ENCODE measurements at regions not wholly inside any gene's neighbourhood (a gene's known extent, or its start where the extent isn't known, plus 50 kb on each side); places are given as distances from the start of the nearest gene placed in this dataset.
A peak's percentile ranks its signal among the peaks of the same experiment; 100 is the strongest.
"Not testable (repeated sequence)": the region's sequence is repeated elsewhere in the genome, so short reads cannot be mapped to it uniquely, and the experiment has no call there.

GRCh38 chr20:25932806-25933205 lies 236.2 kb upstream of the ZNF337 start:
- not testable (repeated sequence) for H3K4me3 Mint-ChIP-seq; H3K4me1 Mint-ChIP-seq (ENCODE audit: low read depth); H3K27me3 Mint-ChIP-seq; H3K9me3 Mint-ChIP-seq (ENCODE audit: low read depth); H3K36me3 Mint-ChIP-seq
- H3K27ac Mint-ChIP-seq, result peak overlapping the region; percentile 34

GRCh38 chr20:25932170-25932569 lies 235.5 kb upstream of the ZNF337 start:
- H3K4me1 Mint-ChIP-seq (ENCODE audit: low read depth); H3K9me3 Mint-ChIP-seq (ENCODE audit: low read depth); H3K27me3 Mint-ChIP-seq; H3K27ac Mint-ChIP-seq; H3K4me3 Mint-ChIP-seq; H3K36me3 Mint-ChIP-seq: not testable (repeated sequence)

DNA sequence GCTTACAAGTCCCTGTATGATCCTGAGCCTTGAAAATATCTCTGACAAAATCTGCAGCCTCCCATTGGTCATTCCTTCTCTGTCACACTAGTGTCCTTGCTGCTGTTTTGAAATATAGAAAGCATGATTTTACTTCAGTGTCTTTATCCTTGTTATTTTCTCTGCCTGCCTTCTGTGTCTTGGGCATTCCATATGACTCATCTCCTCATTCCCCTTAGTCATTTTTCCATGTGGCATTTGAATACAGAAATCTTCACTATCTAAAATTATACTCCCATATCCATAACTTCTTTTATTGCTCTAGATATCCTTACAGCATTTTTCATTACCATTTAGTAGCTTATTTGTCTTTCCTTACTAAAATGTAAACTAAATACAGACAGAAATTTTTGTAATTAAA lies 205.7 kb upstream of the ZNF337 start:
- not testable (repeated sequence) for H3K4me1 Mint-ChIP-seq (ENCODE audit: low read depth); H3K36me3 Mint-ChIP-seq; H3K9me3 Mint-ChIP-seq (ENCODE audit: low read depth); H3K27ac Mint-ChIP-seq; H3K4me3 Mint-ChIP-seq; H3K27me3 Mint-ChIP-seq

GRCh38 chr20:25898663-25899062 lies 202.0 kb upstream of the ZNF337 start:
- H3K27ac Mint-ChIP-seq; H3K4me3 Mint-ChIP-seq; H3K4me1 Mint-ChIP-seq (ENCODE audit: low read depth); H3K27me3 Mint-ChIP-seq; H3K9me3 Mint-ChIP-seq (ENCODE audit: low read depth); H3K36me3 Mint-ChIP-seq: not testable (repeated sequence)

DNA sequence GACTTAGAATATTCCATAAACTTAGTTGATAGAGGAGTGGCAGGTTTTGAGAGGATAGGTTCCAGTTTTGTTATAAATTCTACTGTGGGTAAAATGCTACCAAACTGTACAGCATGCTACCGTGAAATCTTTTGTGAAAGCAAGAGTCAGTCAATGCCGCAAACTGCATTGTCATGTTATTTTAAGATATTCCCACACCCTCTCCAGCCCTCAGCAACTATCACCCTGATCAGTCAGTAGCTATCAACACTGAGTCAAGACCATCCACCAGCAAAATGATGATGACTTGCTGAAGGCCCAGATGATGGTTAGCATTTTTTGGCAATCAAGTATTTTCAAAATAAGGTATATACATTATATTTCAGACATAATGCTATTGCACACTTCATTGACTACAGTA lies 182.4 kb upstream of the ZNF337 start:
- H3K9me3 Mint-ChIP-seq (ENCODE audit: low read depth); H3K36me3 Mint-ChIP-seq; H3K27ac Mint-ChIP-seq; H3K4me3 Mint-ChIP-seq; H3K27me3 Mint-ChIP-seq; H3K4me1 Mint-ChIP-seq (ENCODE audit: low read depth): not testable (repeated sequence)

- H3K36me3 Mint-ChIP-seq; H3K9me3 Mint-ChIP-seq (ENCODE audit: low read depth); H3K27ac Mint-ChIP-seq: not testable (repeated sequence)
- H3K4me1 Mint-ChIP-seq (ENCODE audit: low read depth), result peaks cover 33% of the 10 kb centered on the region
- H3K4me3 Mint-ChIP-seq, result peak overlapping the region; percentile 76
- H3K27me3 Mint-ChIP-seq, result peaks cover 17% of the 10 kb centered on the region
These were observed 172.0 kb upstream of the ZNF337 start for GRCh38 chr20:25868650-25868979.

DNA sequence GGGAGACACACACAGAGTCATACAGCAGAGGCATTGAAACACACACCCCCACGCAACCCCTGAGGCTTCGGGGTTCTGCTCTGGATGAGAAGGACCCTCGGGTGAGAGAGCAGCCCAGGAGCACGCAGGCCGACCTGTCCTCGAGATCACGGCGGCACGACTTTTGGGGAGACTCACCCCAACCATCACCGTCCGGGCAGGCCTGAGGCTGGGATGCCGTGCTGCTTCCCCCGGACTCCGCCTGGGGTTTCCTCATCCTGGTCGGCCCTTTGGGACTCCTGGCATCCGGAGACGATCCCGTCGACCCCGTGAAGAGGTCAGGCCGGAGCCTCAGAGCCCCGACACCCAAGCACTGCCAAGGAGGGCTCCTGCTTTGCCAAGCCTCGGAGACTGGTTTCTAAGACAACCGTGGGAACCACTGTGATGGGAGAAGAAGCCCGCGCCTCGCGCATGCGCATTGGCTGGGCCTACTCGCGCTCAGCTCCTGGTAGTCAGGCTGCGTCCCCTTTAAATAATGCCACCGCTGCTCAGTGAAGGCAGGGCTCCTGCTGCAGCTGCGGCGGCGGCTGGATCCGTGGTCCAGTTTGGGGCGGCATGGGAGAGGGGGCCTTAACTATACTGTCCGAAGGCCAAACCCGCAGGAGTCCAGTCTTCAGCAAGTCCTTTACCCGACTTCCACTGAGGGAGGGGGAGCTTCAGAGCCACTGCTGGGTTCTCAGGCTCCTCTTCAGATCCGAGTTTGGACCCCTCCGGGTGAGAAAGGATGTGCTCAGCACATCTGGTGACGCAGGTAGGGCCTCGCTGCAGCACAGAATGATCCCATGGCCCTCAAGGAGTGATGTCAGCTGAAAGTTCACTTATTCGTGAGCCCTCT lies 171.4 kb upstream of the ZNF337 start:
- Mint-ChIP-seq H3K27ac (no peak overlapping the region), H3K4me3 (peak overlapping the region; percentile 76), H3K9me3 (ENCODE audit: low read depth) (no peaks in the 10 kb centered on the region), H3K27me3 (peaks cover 17% of the 10 kb centered on the region), H3K36me3 (no peaks in the 10 kb centered on the region), H3K4me1 (ENCODE audit: low read depth) (peaks cover 35% of the 10 kb centered on the region)

GRCh38 chr20:25867015-25867775 lies 170.5 kb upstream of the ZNF337 start:
- Mint-ChIP-seq H3K27ac (peak overlapping the region; percentile 34), H3K4me1 (ENCODE audit: low read depth) (peaks cover 42% of the 10 kb centered on the region), H3K27me3 (peaks cover 22% of the 10 kb centered on the region), H3K4me3 (peak overlapping the region; percentile 76)
- not testable (repeated sequence) for H3K36me3 Mint-ChIP-seq; H3K9me3 Mint-ChIP-seq (ENCODE audit: low read depth)

- H3K36me3 Mint-ChIP-seq, result no peaks in the 10 kb centered on the region
- no peaks in the 10 kb centered on the region for H3K9me3 Mint-ChIP-seq (ENCODE audit: low read depth)
- peaks cover 25% of the 10 kb centered on the region for H3K27me3 Mint-ChIP-seq
- H3K27ac Mint-ChIP-seq, result no peak overlapping the region
- peaks cover 50% of the 10 kb centered on the region for H3K4me1 Mint-ChIP-seq (ENCODE audit: low read depth)
- peak overlapping the region; percentile 65 for H3K4me3 Mint-ChIP-seq
These were observed 169.3 kb upstream of the ZNF337 start for GRCh38 chr20:25865715-25866656.

GRCh38 chr20:25864963-25865714 lies 168.5 kb upstream of the ZNF337 start:
- H3K4me3 Mint-ChIP-seq, result peak overlapping the region; percentile 65
- H3K36me3 Mint-ChIP-seq; H3K27ac Mint-ChIP-seq; H3K9me3 Mint-ChIP-seq (ENCODE audit: low read depth): not testable (repeated sequence)
- peaks cover 59% of the 10 kb centered on the region for H3K4me1 Mint-ChIP-seq (ENCODE audit: low read depth)
- H3K27me3 Mint-ChIP-seq, result peaks cover 32% of the 10 kb centered on the region

DNA sequence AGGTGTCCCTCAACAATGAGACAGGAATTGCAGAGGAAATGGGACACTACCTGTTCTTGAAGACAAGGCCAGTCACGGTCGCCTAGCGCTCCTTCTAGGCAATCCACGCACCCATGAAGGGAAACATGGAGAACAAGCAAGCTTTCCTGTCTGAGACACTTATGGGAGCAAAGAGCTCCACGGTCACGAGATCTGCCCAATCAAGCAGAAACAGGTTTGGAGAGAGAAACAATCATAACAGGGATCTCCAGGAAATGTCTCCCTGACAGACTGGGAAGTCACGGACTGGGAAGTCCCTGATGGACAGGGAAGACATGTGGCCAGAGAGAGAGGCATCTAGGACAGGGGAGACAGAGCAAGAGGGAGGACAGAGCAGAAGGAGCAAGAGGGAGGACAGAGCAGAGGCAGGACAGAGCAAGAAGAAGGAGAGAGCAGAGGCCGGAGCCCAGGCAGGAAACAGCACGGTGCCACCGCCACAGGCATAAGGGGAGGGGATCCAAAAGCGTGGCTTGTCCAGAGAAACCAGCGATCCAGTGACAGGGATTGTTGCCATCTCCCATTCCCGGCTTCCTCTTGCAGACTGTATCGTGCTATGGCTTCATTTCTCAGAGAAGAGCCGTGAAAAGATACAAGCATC lies 167.8 kb upstream of the ZNF337 start:
- Mint-ChIP-seq H3K36me3 (no peaks in the 10 kb centered on the region), H3K27ac (no peak overlapping the region), H3K27me3 (peaks cover 35% of the 10 kb centered on the region), H3K4me3 (peak overlapping the region; percentile 44), H3K9me3 (ENCODE audit: low read depth) (no peaks in the 10 kb centered on the region), H3K4me1 (ENCODE audit: low read depth) (peaks cover 65% of the 10 kb centered on the region)

GRCh38 chr20:25863536-25864325 lies 167.1 kb upstream of the ZNF337 start:
- no peak overlapping the region for H3K27ac Mint-ChIP-seq
- no peaks in the 10 kb centered on the region for H3K9me3 Mint-ChIP-seq (ENCODE audit: low read depth)
- peaks cover 40% of the 10 kb centered on the region for H3K27me3 Mint-ChIP-seq
- peak overlapping the region; percentile 87 for H3K4me3 Mint-ChIP-seq
- H3K36me3 Mint-ChIP-seq, result no peaks in the 10 kb centered on the region
- peaks cover 68% of the 10 kb centered on the region for H3K4me1 Mint-ChIP-seq (ENCODE audit: low read depth)

- Mint-ChIP-seq H3K27me3 (peaks cover 43% of the 10 kb centered on the region), H3K4me3 (peak overlapping the region; percentile 87), H3K4me1 (ENCODE audit: low read depth) (peaks cover 64% of the 10 kb centered on the region)
- not testable (repeated sequence) for H3K27ac Mint-ChIP-seq; H3K9me3 Mint-ChIP-seq (ENCODE audit: low read depth); H3K36me3 Mint-ChIP-seq
These were observed 166.4 kb upstream of the ZNF337 start for GRCh38 chr20:25862967-25863530.

All from activated naive CD8-positive, alpha-beta T cell (primary cell).